OCI-LY3 (cell line): ENCODE measurements at regions not wholly inside any gene's neighbourhood (a gene's known extent, or its start where the extent isn't known, plus 50 kb on each side); places are given as distances from the start of the nearest gene placed in this dataset.

Source experiments
- EZH2phosphoT487 ChIP-seq: fragments of 200-600 bp; shearing (Covaris generic); IDR thresholded peaks from 2 replicates; pipeline ENCODE4 v1.6.1; 2018; ENCODE audit warnings: antibody characterized with exemption, mixed run types, low read depth
- TF ChIP-seq, protein P1 (sequence below): fragments of 200-600, 300-600 bp; sonication (generic); IDR thresholded peaks from 2 replicates; pipeline ENCODE4 v1.5.1; 2014; ENCODE audit warnings: antibody characterized with exemption, low read length, low read depth

GRCh38 chr2:6421138-6421730, 444.5 kb downstream of the CMPK2 start:
- TF ChIP-seq, protein P1, sequence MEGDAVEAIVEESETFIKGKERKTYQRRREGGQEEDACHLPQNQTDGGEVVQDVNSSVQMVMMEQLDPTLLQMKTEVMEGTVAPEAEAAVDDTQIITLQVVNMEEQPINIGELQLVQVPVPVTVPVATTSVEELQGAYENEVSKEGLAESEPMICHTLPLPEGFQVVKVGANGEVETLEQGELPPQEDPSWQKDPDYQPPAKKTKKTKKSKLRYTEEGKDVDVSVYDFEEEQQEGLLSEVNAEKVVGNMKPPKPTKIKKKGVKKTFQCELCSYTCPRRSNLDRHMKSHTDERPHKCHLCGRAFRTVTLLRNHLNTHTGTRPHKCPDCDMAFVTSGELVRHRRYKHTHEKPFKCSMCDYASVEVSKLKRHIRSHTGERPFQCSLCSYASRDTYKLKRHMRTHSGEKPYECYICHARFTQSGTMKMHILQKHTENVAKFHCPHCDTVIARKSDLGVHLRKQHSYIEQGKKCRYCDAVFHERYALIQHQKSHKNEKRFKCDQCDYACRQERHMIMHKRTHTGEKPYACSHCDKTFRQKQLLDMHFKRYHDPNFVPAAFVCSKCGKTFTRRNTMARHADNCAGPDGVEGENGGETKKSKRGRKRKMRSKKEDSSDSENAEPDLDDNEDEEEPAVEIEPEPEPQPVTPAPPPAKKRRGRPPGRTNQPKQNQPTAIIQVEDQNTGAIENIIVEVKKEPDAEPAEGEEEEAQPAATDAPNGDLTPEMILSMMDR = no peak
- no peak for TF ChIP-seq EZH2phosphoT487
